Astrocyte (in vitro differentiated cells and primary cell): ENCODE measurements at regions not wholly inside any gene's neighbourhood (a gene's known extent, or its start where the extent isn't known, plus 50 kb on each side); places are given as distances from the start of the nearest gene placed in this dataset.

Source experiments
- DNase-seq: peaks from one replicate; pipeline ENCODE4 v3.0.0-alpha.2; 2010; ENCODE audit warnings: low read depth
- FAIRE-seq: peaks from 2 replicates; lab custom pipeline; 2011; peaks lifted over from hg19 to GRCh38; lab: Jason Lieb, UNC
- H2AFZ ChIP-seq: 2 replicates; pipeline ENCODE4 v1.6.0; 2012; ENCODE audit warnings: low read depth, low read length, inconsistent platforms
- H3K27ac ChIP-seq: 2 replicates; pipeline ENCODE4 v1.5.1; 2011; ENCODE audit warnings: low read depth, low read length, inconsistent platforms
- H3K27me3 ChIP-seq: 2 replicates; pipeline ENCODE4 v1.6.0; 2011; ENCODE audit warnings: low read length, inconsistent platforms; ENCODE audit not compliant: insufficient read depth
- H3K36me3 ChIP-seq: 2 replicates; pipeline ENCODE4 v1.5.1; 2011; ENCODE audit warnings: low read length, inconsistent platforms; ENCODE audit not compliant: insufficient read depth
- H3K4me1 ChIP-seq: 2 replicates; pipeline ENCODE4 v1.5.1; 2011; ENCODE audit warnings: low read length, inconsistent platforms; ENCODE audit not compliant: insufficient read depth
- H3K4me2 ChIP-seq: 2 replicates; pipeline ENCODE4 v1.6.0; 2012; ENCODE audit warnings: low read length, inconsistent platforms
- H3K4me3 ChIP-seq: 2 replicates; pipeline ENCODE4 v1.5.1; 2011; ENCODE audit warnings: low read depth, mild to moderate bottlenecking, low read length, inconsistent platforms; ENCODE audit not compliant: insufficient read depth
- H3K79me2 ChIP-seq: 2 replicates; pipeline ENCODE4 v1.6.0; 2012; ENCODE audit warnings: mild to moderate bottlenecking, low read length, inconsistent platforms; ENCODE audit not compliant: insufficient read depth
- H3K9ac ChIP-seq: 2 replicates; pipeline ENCODE4 v1.6.0; 2012; ENCODE audit warnings: mild to moderate bottlenecking, low read length, inconsistent platforms
- H3K9me3 ChIP-seq: 2 replicates; pipeline ENCODE4 v1.5.1; 2012; ENCODE audit warnings: low read depth, mild to moderate bottlenecking, low read length, inconsistent platforms; ENCODE audit not compliant: insufficient read depth
- H4K20me1 ChIP-seq: 2 replicates; pipeline ENCODE4 v1.6.0; 2012; ENCODE audit warnings: low read length, inconsistent platforms; ENCODE audit not compliant: insufficient read depth
- H3K27ac Mint-ChIP-seq: one replicate; pipeline ENCODE4 v1.8.0; 2021; ENCODE audit warnings: mild to moderate bottlenecking, mixed read lengths; ENCODE audit not compliant: unreplicated experiment
- H3K27me3 Mint-ChIP-seq: one replicate; pipeline ENCODE4 v1.8.0; 2021; ENCODE audit warnings: low read depth, mixed read lengths; ENCODE audit not compliant: unreplicated experiment
- H3K36me3 Mint-ChIP-seq: one replicate; pipeline ENCODE4 v1.8.0; 2021; ENCODE audit warnings: low read depth, mixed read lengths; ENCODE audit not compliant: unreplicated experiment
- H3K4me1 Mint-ChIP-seq: one replicate; pipeline ENCODE4 v1.8.0; 2021; ENCODE audit warnings: low read depth, mixed read lengths; ENCODE audit not compliant: unreplicated experiment
- H3K4me3 Mint-ChIP-seq: one replicate; pipeline ENCODE4 v1.8.0; 2021; ENCODE audit warnings: mild to moderate bottlenecking, moderate library complexity, mixed read lengths; ENCODE audit not compliant: unreplicated experiment
- H3K9me3 Mint-ChIP-seq: one replicate; pipeline ENCODE4 v1.8.0; 2021; ENCODE audit warnings: mild to moderate bottlenecking, mixed read lengths; ENCODE audit not compliant: unreplicated experiment
- CTCF ChIP-seq: IDR thresholded peaks from 2 replicates; pipeline ENCODE4 v1.5.1; 2011; ENCODE audit warnings: low read depth, mild to moderate bottlenecking, inconsistent platforms, low read length, moderate library complexity; ENCODE audit not compliant: insufficient read depth
- EZH2 ChIP-seq: IDR thresholded peaks from 2 replicates; pipeline ENCODE4 v1.6.1; 2012; ENCODE audit warnings: mild to moderate bottlenecking, low read length, inconsistent platforms; ENCODE audit not compliant: insufficient read depth

- Mint-ChIP-seq H3K27ac (no peak overlapping the region), H3K4me3 (no peak overlapping the region), H3K9me3 (no peaks in the 10 kb centered on the region), H3K36me3 (no peaks in the 10 kb centered on the region), H3K27me3 (peaks cover 2% of the 10 kb centered on the region), H3K4me1 (peaks cover 17% of the 10 kb centered on the region)
- FAIRE-seq (no peak), DNase-seq (no peak)
- no peak overlapping the region for H3K4me2 ChIP-seq
- no peak overlapping the region for H3K27ac ChIP-seq
- no peaks in the 10 kb centered on the region for H3K79me2 ChIP-seq
- no peak overlapping the region for H2AFZ ChIP-seq
- H3K27me3 ChIP-seq, result no peaks in the 10 kb centered on the region
- TF ChIP-seq CTCF, result no peak
- TF ChIP-seq EZH2, result no peak
- no peaks in the 10 kb centered on the region for H3K9me3 ChIP-seq
- H3K4me3 ChIP-seq, result no peak overlapping the region
- H4K20me1 ChIP-seq, result no peaks in the 10 kb centered on the region
- peaks cover 23% of the 10 kb centered on the region for H3K4me1 ChIP-seq
- no peaks in the 10 kb centered on the region for H3K36me3 ChIP-seq
- H3K9ac ChIP-seq, result no peak overlapping the region
These were observed 379.7 kb upstream of the TGFBR2 start for GRCh38 chr3:30226601-30227151.

GRCh38 chr3:30227571-30228301 lies 378.7 kb upstream of the TGFBR2 start:
- FAIRE-seq (peak; percentile 49), DNase-seq (peak; percentile 97)
- H3K27ac Mint-ChIP-seq, result no peak overlapping the region
- no peaks in the 10 kb centered on the region for H3K9me3 Mint-ChIP-seq
- Histone ChIP-seq H3K9ac (no peak overlapping the region), H4K20me1 (no peaks in the 10 kb centered on the region), H3K36me3 (no peaks in the 10 kb centered on the region), H3K9me3 (no peaks in the 10 kb centered on the region), H3K79me2 (no peaks in the 10 kb centered on the region), H3K4me2 (peak overlapping the region; percentile 64), H3K27ac (peak overlapping the region; percentile 33), H3K27me3 (no peaks in the 10 kb centered on the region), H2AFZ (no peak overlapping the region), H3K4me3 (no peak overlapping the region), H3K4me1 (peaks cover 22% of the 10 kb centered on the region)
- no peak overlapping the region for H3K4me3 Mint-ChIP-seq
- peaks cover 2% of the 10 kb centered on the region for H3K27me3 Mint-ChIP-seq
- TF ChIP-seq EZH2 (no peak), CTCF (no peak)
- H3K4me1 Mint-ChIP-seq, result peaks cover 11% of the 10 kb centered on the region
- no peaks in the 10 kb centered on the region for H3K36me3 Mint-ChIP-seq

- no peak overlapping the region for H3K4me3 ChIP-seq
- no peaks in the 10 kb centered on the region for H3K36me3 Mint-ChIP-seq
- H3K36me3 ChIP-seq, result no peaks in the 10 kb centered on the region
- H3K27ac Mint-ChIP-seq, result no peak overlapping the region
- DNase-seq, result no peak
- H3K4me2 ChIP-seq, result peak overlapping the region; percentile 64
- TF ChIP-seq EZH2 (no peak), CTCF (no peak)
- no peaks in the 10 kb centered on the region for H3K27me3 ChIP-seq
- H3K27ac ChIP-seq, result peak overlapping the region; percentile 30
- no peak for FAIRE-seq
- no peaks in the 10 kb centered on the region for H3K9me3 Mint-ChIP-seq
- H3K79me2 ChIP-seq, result no peaks in the 10 kb centered on the region
- H3K9me3 ChIP-seq, result no peaks in the 10 kb centered on the region
- peaks cover 2% of the 10 kb centered on the region for H3K27me3 Mint-ChIP-seq
- H4K20me1 ChIP-seq, result no peaks in the 10 kb centered on the region
- H3K4me1 ChIP-seq, result peaks cover 22% of the 10 kb centered on the region
- H3K9ac ChIP-seq, result no peak overlapping the region
- H3K4me1 Mint-ChIP-seq, result peaks cover 8% of the 10 kb centered on the region
- H3K4me3 Mint-ChIP-seq, result no peak overlapping the region
- no peak overlapping the region for H2AFZ ChIP-seq
These were observed 378.1 kb upstream of the TGFBR2 start for GRCh38 chr3:30228302-30228631.
